GM23338 (cell line): ENCODE measurements at regions not wholly inside any gene's neighbourhood (a gene's known extent, or its start where the extent isn't known, plus 50 kb on each side); places are given as distances from the start of the nearest gene placed in this dataset.

Source experiments
- ATAC-seq: fragments of 200-7000 bp; cut with Tn5 transposase; 3 replicates; pipeline ENCODE4 v1.9.1; 2020
- DNase-seq: peaks from one replicate; pipeline ENCODE4 v3.0.0-alpha.2; 2015; ENCODE audit warnings: low spot score
- H2AFZ ChIP-seq: fragments of 200-600 bp; sonication (generic); 2 replicates; pipeline ENCODE4 v1.8.0; 2016; ENCODE audit warnings: antibody characterized with exemption, mild to moderate bottlenecking, moderate library complexity
- H3F3A ChIP-seq: fragments of 200-600 bp; sonication (generic); replicated peaks from 2 replicates; pipeline ENCODE4 v1.8.0; 2017; ENCODE audit warnings: antibody characterized with exemption, mixed run types, low read depth
- H3K27ac ChIP-seq: fragments of 200-600 bp; sonication (generic); 2 replicates; pipeline ENCODE4 v1.6.1; 2016; ENCODE audit warnings: low read depth
- H3K27me3 ChIP-seq: fragments of 200-600 bp; sonication (generic); 2 replicates; pipeline ENCODE4 v1.8.0; 2016; ENCODE audit warnings: mild to moderate bottlenecking, mixed run types, moderate library complexity; ENCODE audit not compliant: insufficient read depth
- H3K36me3 ChIP-seq: fragments of 200-600 bp; sonication (generic); 2 replicates; pipeline ENCODE4 v1.8.0; 2016; ENCODE audit warnings: mild to moderate bottlenecking; ENCODE audit not compliant: insufficient read depth
- H3K4me1 ChIP-seq: fragments of 200-600 bp; sonication (generic); 2 replicates; pipeline ENCODE4 v1.8.0; 2016; ENCODE audit warnings: mild to moderate bottlenecking, moderate library complexity; ENCODE audit not compliant: insufficient read depth
- H3K4me2 ChIP-seq: fragments of 200-600 bp; sonication (generic); 2 replicates; pipeline ENCODE4 v1.7.1; 2017; ENCODE audit warnings: mixed run types
- H3K4me3 ChIP-seq: fragments of 200-600 bp; sonication (generic); 2 replicates; pipeline ENCODE4 v1.6.1; 2016; ENCODE audit warnings: mixed run types
- H3K79me2 ChIP-seq: fragments of 200-600 bp; sonication (generic); replicated peaks from 2 replicates; pipeline ENCODE4 v1.8.0; 2017; ENCODE audit warnings: mild to moderate bottlenecking; ENCODE audit not compliant: insufficient read depth
- H3K9me2 ChIP-seq: fragments of 200-600 bp; sonication (generic); 2 replicates; pipeline ENCODE4 v1.8.0; 2017; ENCODE audit not compliant: insufficient read depth
- H4K20me1 ChIP-seq: fragments of 200-600 bp; sonication (generic); replicated peaks from 2 replicates; pipeline ENCODE4 v1.8.0; 2017; ENCODE audit warnings: mild to moderate bottlenecking; ENCODE audit not compliant: insufficient read depth
- H3K27ac Mint-ChIP-seq: 2 replicates; pipeline ENCODE4 v1.8.0; 2020; ENCODE audit warnings: inconsistent platforms, mild to moderate bottlenecking, moderate library complexity, mixed read lengths
- H3K27me3 Mint-ChIP-seq: 3 replicates; pipeline ENCODE4 v1.8.0; 2022; ENCODE audit warnings: low read depth, mild to moderate bottlenecking, moderate library complexity, mixed read lengths, inconsistent platforms; ENCODE audit not compliant: insufficient read depth, poor library complexity
- H3K36me3 Mint-ChIP-seq: 3 replicates; pipeline ENCODE4 v1.8.0; 2021; ENCODE audit warnings: low read depth, mild to moderate bottlenecking, inconsistent platforms, moderate library complexity, mixed read lengths
- H3K4me1 Mint-ChIP-seq: 3 replicates; pipeline ENCODE4 v1.8.0; 2020; ENCODE audit warnings: mild to moderate bottlenecking, inconsistent platforms, mixed read lengths
- H3K4me3 Mint-ChIP-seq: 3 replicates; pipeline ENCODE4 v1.8.0; 2021; ENCODE audit warnings: moderate library complexity, mild to moderate bottlenecking, inconsistent platforms, mixed read lengths
- H3K9me3 Mint-ChIP-seq: 3 replicates; pipeline ENCODE4 v1.8.0; 2020; ENCODE audit warnings: moderate library complexity, mild to moderate bottlenecking, inconsistent platforms, mixed read lengths
- CREB1 ChIP-seq: fragments of 250-450 bp; sonication (Bioruptor Pico); IDR thresholded peaks from 2 replicates; pipeline ENCODE4 v1.5.0; 2020; ENCODE audit warnings: low read depth, mild to moderate bottlenecking, moderate library complexity
- EZH2 ChIP-seq: fragments of 200-600 bp; sonication (generic); IDR thresholded peaks from one replicate; pipeline ENCODE4 v1.8.0; 2017; ENCODE audit warnings: antibody characterized with exemption, mild to moderate bottlenecking, low read depth; ENCODE audit not compliant: unreplicated experiment
- JUNB ChIP-seq: IDR thresholded peaks from one replicate; pipeline ENCODE4 v1.6.1; 2016; ENCODE audit warnings: antibody characterized with exemption; ENCODE audit not compliant: unreplicated experiment
- NANOG ChIP-seq: IDR thresholded peaks from 2 replicates; pipeline ENCODE4 v1.6.1; 2016; ENCODE audit warnings: antibody characterized with exemption, borderline replicate concordance
- POLR2AphosphoS5 ChIP-seq: IDR thresholded peaks from 2 replicates; pipeline ENCODE4 v1.6.1; 2016; ENCODE audit warnings: antibody characterized with exemption, low read depth
- ZNF331 ChIP-seq: fragments of 250-450 bp; sonication (Bioruptor Pico); IDR thresholded peaks from 2 replicates; pipeline ENCODE4 v1.5.0; 2020; ENCODE audit warnings: low read depth, mild to moderate bottlenecking, moderate library complexity
- TF ChIP-seq, protein P1 (sequence below): IDR thresholded peaks from 2 replicates; pipeline ENCODE4 v1.6.1; 2016; ENCODE audit warnings: antibody characterized with exemption
- TF ChIP-seq, protein P2 (sequence below), 2 experiments: fragments of 200-600 bp in 1 of 2; sonication (generic) in 1 of 2; conservative IDR thresholded peaks; 2 replicates each; pipeline versions ENCODE4 v1.5.1 to v1.6.1; 2016 to 2017; ENCODE audit warnings: antibody characterized with exemption in 2 of 2, low read depth in 2 of 2, mild to moderate bottlenecking in 2 of 2, moderate library complexity in 1 of 2
- TF ChIP-seq, protein P3 (sequence below): IDR thresholded peaks from one replicate; pipeline ENCODE4 v1.6.1; 2018; ENCODE audit warnings: antibody characterized with exemption; ENCODE audit not compliant: unreplicated experiment

DNA sequence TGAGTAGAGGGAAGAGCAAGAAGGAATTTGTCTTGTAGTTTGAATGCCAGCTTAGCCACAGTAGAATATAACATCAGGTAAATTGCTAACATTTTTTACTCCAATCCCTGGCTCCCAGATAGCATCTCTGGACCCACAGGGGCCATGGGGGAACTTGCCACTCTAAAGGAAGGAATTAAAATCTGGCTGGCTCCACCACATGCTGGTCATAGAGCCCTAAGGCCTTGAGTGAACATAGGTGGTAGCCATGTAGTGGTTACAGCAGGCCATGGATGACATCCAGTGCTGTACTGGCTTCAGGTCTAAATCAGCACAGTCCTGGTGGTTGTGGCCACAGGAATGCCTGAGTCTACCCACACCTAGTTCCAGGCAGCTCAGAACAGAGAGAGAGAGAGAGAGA lies 109.9 kb upstream of the RGMB start:
- Mint-ChIP-seq H3K4me3 (no peak overlapping the region), H3K9me3 (peaks cover 4% of the 10 kb centered on the region; the same call in 2 of the 3 replicates), H3K27ac (no peak overlapping the region), H3K4me1 (peaks cover 2% of the 10 kb centered on the region; the same call in 1 of the 3 replicates), H3K27me3 (no peaks in the 10 kb centered on the region), H3K36me3 (peaks cover 4% of the 10 kb centered on the region; the same call in 2 of the 3 replicates)
- H3F3A ChIP-seq = no peaks in the 10 kb centered on the region
- H3K9me2 ChIP-seq = no peaks in the 10 kb centered on the region; the same call in 1 of the 2 replicates
- ATAC-seq (no peak), DNase-seq (no peak)
- H3K4me1 ChIP-seq = no peaks in the 10 kb centered on the region
- H3K4me2 ChIP-seq = no peak overlapping the region
- H3K27me3 ChIP-seq = no peaks in the 10 kb centered on the region
- H2AFZ ChIP-seq = no peak overlapping the region
- H3K27ac ChIP-seq = no peak overlapping the region
- TF ChIP-seq CREB1 (CRISPR knock-in tag) = no peak
- H3K79me2 ChIP-seq = no peaks in the 10 kb centered on the region
- no peaks in the 10 kb centered on the region for H4K20me1 ChIP-seq
- no peaks in the 10 kb centered on the region for H3K36me3 ChIP-seq
- no peak overlapping the region for H3K4me3 ChIP-seq

DNA sequence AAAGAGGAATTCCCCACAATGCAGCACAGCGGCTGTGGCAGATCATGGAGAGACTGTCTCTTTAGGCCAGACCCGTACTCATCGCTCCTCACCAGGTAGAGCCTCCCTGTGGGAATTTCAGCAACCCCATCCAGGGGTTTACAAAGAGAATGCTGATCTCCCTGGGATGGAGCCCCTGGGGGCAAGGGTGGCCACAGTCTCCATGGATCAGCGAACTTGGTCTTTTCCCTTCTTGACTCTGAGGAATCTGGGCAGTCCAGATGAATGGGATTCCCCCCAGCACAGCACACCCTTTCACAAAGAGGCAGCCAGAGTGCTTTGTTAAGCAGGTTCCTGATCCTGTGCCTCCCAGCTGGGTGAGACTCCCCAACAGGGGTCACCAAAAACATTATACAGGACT lies 108.7 kb upstream of the RGMB start:
- Histone ChIP-seq H3K4me3 (no peak overlapping the region), H4K20me1 (no peaks in the 10 kb centered on the region), H3K27me3 (no peaks in the 10 kb centered on the region), H3F3A (no peaks in the 10 kb centered on the region), H3K4me2 (no peak overlapping the region), H3K36me3 (no peaks in the 10 kb centered on the region), H3K79me2 (no peaks in the 10 kb centered on the region), H3K27ac (no peak overlapping the region), H3K4me1 (no peaks in the 10 kb centered on the region), H3K9me2 (no peaks in the 10 kb centered on the region; the same call in 1 of the 2 replicates), H2AFZ (no peak overlapping the region)
- Mint-ChIP-seq H3K4me1 (no peaks in the 10 kb centered on the region), H3K4me3 (no peak overlapping the region), H3K27me3 (no peaks in the 10 kb centered on the region), H3K36me3 (peaks cover 4% of the 10 kb centered on the region; the same call in 2 of the 3 replicates), H3K9me3 (peaks cover 4% of the 10 kb centered on the region; the same call in 2 of the 3 replicates), H3K27ac (no peak overlapping the region)
- ATAC-seq (peak; percentile 35; the same call in 1 of the 3 replicates), DNase-seq (no peak)
- no peak for TF ChIP-seq ZNF331 (CRISPR knock-in tag)
- TF ChIP-seq POLR2AphosphoS5 = no peak
- TF ChIP-seq, protein P1, sequence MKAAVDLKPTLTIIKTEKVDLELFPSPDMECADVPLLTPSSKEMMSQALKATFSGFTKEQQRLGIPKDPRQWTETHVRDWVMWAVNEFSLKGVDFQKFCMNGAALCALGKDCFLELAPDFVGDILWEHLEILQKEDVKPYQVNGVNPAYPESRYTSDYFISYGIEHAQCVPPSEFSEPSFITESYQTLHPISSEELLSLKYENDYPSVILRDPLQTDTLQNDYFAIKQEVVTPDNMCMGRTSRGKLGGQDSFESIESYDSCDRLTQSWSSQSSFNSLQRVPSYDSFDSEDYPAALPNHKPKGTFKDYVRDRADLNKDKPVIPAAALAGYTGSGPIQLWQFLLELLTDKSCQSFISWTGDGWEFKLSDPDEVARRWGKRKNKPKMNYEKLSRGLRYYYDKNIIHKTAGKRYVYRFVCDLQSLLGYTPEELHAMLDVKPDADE = no peak
- TF ChIP-seq JUNB = no peak
- no peak for TF ChIP-seq EZH2
- TF ChIP-seq, protein P2, sequence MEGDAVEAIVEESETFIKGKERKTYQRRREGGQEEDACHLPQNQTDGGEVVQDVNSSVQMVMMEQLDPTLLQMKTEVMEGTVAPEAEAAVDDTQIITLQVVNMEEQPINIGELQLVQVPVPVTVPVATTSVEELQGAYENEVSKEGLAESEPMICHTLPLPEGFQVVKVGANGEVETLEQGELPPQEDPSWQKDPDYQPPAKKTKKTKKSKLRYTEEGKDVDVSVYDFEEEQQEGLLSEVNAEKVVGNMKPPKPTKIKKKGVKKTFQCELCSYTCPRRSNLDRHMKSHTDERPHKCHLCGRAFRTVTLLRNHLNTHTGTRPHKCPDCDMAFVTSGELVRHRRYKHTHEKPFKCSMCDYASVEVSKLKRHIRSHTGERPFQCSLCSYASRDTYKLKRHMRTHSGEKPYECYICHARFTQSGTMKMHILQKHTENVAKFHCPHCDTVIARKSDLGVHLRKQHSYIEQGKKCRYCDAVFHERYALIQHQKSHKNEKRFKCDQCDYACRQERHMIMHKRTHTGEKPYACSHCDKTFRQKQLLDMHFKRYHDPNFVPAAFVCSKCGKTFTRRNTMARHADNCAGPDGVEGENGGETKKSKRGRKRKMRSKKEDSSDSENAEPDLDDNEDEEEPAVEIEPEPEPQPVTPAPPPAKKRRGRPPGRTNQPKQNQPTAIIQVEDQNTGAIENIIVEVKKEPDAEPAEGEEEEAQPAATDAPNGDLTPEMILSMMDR (conservative IDR thresholded peaks at IDR 0.05; ENCODE audit: low read depth in 2 of 2) = 0 out of 4 replicates have a peak, but pooled peaks of 1 of the 2 experiments have one; percentile 1
- no peak for TF ChIP-seq NANOG
- TF ChIP-seq, protein P3, sequence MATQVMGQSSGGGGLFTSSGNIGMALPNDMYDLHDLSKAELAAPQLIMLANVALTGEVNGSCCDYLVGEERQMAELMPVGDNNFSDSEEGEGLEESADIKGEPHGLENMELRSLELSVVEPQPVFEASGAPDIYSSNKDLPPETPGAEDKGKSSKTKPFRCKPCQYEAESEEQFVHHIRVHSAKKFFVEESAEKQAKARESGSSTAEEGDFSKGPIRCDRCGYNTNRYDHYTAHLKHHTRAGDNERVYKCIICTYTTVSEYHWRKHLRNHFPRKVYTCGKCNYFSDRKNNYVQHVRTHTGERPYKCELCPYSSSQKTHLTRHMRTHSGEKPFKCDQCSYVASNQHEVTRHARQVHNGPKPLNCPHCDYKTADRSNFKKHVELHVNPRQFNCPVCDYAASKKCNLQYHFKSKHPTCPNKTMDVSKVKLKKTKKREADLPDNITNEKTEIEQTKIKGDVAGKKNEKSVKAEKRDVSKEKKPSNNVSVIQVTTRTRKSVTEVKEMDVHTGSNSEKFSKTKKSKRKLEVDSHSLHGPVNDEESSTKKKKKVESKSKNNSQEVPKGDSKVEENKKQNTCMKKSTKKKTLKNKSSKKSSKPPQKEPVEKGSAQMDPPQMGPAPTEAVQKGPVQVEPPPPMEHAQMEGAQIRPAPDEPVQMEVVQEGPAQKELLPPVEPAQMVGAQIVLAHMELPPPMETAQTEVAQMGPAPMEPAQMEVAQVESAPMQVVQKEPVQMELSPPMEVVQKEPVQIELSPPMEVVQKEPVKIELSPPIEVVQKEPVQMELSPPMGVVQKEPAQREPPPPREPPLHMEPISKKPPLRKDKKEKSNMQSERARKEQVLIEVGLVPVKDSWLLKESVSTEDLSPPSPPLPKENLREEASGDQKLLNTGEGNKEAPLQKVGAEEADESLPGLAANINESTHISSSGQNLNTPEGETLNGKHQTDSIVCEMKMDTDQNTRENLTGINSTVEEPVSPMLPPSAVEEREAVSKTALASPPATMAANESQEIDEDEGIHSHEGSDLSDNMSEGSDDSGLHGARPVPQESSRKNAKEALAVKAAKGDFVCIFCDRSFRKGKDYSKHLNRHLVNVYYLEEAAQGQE = no peak
